ENCODE measurements at regions not wholly inside any gene's neighbourhood (a gene's known extent, or its start where the extent isn't known, plus 50 kb on each side); places are given as distances from the start of the nearest gene placed in this dataset.

GRCh38 chr6:168794491-168794890 is 353.5 kb downstream of the SMOC2 start:
- no peak overlapping the region for H3K4me3 ChIP-seq (ENCODE audit: low read length)
- no peak for DNase-seq (ENCODE audit: low read depth)
- TF ChIP-seq CTCF (IDR thresholded peaks at IDR 0.05; ENCODE audit: insufficient read depth, low read depth, low read length, missing control alignments): no peak

- H3K4me3 ChIP-seq (ENCODE audit: low read length): no peak overlapping the region
- no peak for DNase-seq (ENCODE audit: low read depth)
- no peak for TF ChIP-seq CTCF (IDR thresholded peaks at IDR 0.05; ENCODE audit: insufficient read depth, low read depth, low read length, missing control alignments)
These were observed 352.7 kb downstream of the SMOC2 start for GRCh38 chr6:168793649-168794048.

GRCh38 chr6:168791917-168792316 is 350.9 kb downstream of the SMOC2 start:
- DNase-seq (ENCODE audit: low read depth): no peak
- no peak overlapping the region for H3K4me3 ChIP-seq (ENCODE audit: low read length)
- TF ChIP-seq CTCF (IDR thresholded peaks at IDR 0.05; ENCODE audit: insufficient read depth, low read depth, low read length, missing control alignments): no peak

GRCh38 chr6:168789699-168790098 is 348.7 kb downstream of the SMOC2 start:
- no peak for TF ChIP-seq CTCF (IDR thresholded peaks at IDR 0.05; ENCODE audit: insufficient read depth, low read depth, low read length, missing control alignments)
- no peak overlapping the region for H3K4me3 ChIP-seq (ENCODE audit: low read length)
- no peak for DNase-seq (ENCODE audit: low read depth)

GRCh38 chr6:168785720-168786511 is 344.9 kb downstream of the SMOC2 start:
- no peak for TF ChIP-seq CTCF (IDR thresholded peaks at IDR 0.05; ENCODE audit: insufficient read depth, low read depth, low read length, missing control alignments)
- DNase-seq (ENCODE audit: low read depth): no peak
- no peak overlapping the region for H3K4me3 ChIP-seq (ENCODE audit: low read length)

GRCh38 chr6:168784426-168784825 is 343.4 kb downstream of the SMOC2 start:
- DNase-seq (ENCODE audit: low read depth): no peak
- H3K4me3 ChIP-seq (ENCODE audit: low read length): no peak overlapping the region
- TF ChIP-seq CTCF (IDR thresholded peaks at IDR 0.05; ENCODE audit: insufficient read depth, low read depth, low read length, missing control alignments): no peak

GRCh38 chr6:168783720-168784119 is 342.7 kb downstream of the SMOC2 start:
- no peak for TF ChIP-seq CTCF (IDR thresholded peaks at IDR 0.05; ENCODE audit: insufficient read depth, low read depth, low read length, missing control alignments)

More at GRCh38 chr6:168783720-168784119, 342.7 kb downstream of the SMOC2 start:
- DNase-seq (ENCODE audit: low read depth): no peak
- H3K4me3 ChIP-seq (ENCODE audit: low read length): no peak overlapping the region

Measured in epithelial cell of esophagus (primary cell).